ENCODE measurements at regions not wholly inside any gene's neighbourhood (a gene's known extent, or its start where the extent isn't known, plus 50 kb on each side); places are given as distances from the start of the nearest gene placed in this dataset.

GRCh38 chr20:12623870-12624269, 384.9 kb upstream of the SPTLC3 start:
- in situ Hi-C loops (cut with HindIII; ENCODE audit: low sequenced_read_pairs): no loop called here
- no peak overlapping the region for H3K4me3 ChIP-seq (ENCODE audit: low read depth, low read length)
- TF ChIP-seq, protein P1, sequence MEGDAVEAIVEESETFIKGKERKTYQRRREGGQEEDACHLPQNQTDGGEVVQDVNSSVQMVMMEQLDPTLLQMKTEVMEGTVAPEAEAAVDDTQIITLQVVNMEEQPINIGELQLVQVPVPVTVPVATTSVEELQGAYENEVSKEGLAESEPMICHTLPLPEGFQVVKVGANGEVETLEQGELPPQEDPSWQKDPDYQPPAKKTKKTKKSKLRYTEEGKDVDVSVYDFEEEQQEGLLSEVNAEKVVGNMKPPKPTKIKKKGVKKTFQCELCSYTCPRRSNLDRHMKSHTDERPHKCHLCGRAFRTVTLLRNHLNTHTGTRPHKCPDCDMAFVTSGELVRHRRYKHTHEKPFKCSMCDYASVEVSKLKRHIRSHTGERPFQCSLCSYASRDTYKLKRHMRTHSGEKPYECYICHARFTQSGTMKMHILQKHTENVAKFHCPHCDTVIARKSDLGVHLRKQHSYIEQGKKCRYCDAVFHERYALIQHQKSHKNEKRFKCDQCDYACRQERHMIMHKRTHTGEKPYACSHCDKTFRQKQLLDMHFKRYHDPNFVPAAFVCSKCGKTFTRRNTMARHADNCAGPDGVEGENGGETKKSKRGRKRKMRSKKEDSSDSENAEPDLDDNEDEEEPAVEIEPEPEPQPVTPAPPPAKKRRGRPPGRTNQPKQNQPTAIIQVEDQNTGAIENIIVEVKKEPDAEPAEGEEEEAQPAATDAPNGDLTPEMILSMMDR (IDR thresholded peaks at IDR 0.05; ENCODE audit: low read depth, low read length): no peak
- no peak for DNase-seq (ENCODE audit: low read depth, low spot score)

DNA sequence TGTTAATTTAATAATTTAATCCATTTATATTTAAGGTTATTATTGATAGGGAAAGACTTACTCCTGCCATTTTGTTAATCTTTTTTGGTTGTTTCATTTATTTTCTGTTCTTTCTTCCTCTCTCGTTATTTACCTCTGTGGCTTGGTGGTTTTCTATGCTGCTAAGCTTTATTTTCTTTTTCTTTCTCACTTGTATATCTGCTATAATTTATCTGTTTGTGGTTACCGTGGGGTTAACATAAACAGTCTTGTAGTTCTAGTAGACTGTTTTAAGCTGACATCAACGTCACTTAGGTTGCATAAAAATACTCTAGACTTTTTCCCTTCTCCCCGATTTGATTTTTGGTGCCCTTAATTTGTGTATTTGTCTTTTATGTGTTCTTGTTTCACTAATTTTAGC, 381.3 kb upstream of the SPTLC3 start:
- TF ChIP-seq, protein P1 (IDR thresholded peaks at IDR 0.05; ENCODE audit: low read depth, low read length): no peak
- no peak for DNase-seq (ENCODE audit: low read depth, low spot score)
- no peak overlapping the region for H3K4me3 ChIP-seq (ENCODE audit: low read depth, low read length)
- in situ Hi-C loops (cut with HindIII; ENCODE audit: low sequenced_read_pairs): no loop called here

- TF ChIP-seq, protein P1 (IDR thresholded peaks at IDR 0.05; ENCODE audit: low read depth, low read length): no peak
- in situ Hi-C loops (cut with HindIII; ENCODE audit: low sequenced_read_pairs): no loop called here
- DNase-seq (ENCODE audit: low read depth, low spot score): no peak
- no peak overlapping the region for H3K4me3 ChIP-seq (ENCODE audit: low read depth, low read length)
Measured at GRCh38 chr20:12638633-12639312, 370.0 kb upstream of the SPTLC3 start.

DNA sequence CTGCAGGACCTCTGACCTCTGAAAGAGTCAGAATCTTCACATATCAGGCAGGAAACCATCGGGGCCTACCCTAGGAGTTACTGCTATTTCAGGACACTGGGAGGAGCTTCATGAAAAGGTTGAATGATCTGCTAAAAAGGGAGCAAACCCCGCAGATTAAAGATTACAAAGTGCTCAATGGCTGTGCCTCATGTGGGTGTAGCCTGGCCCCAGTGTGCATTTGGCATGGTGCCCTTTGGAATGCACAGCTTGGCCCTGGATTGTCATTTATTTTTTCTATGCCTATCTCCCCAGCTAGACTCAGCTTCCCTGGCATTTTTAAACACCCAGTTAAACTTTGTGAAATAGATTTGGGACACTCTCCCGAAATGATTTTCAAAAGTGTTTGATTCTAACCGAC, 368.5 kb upstream of the SPTLC3 start:
- TF ChIP-seq, protein P1 (IDR thresholded peaks at IDR 0.05; ENCODE audit: low read depth, low read length): no peak
- no peak overlapping the region for H3K4me3 ChIP-seq (ENCODE audit: low read depth, low read length)
- in situ Hi-C loops (cut with HindIII; ENCODE audit: low sequenced_read_pairs): no loop called here
- no peak for DNase-seq (ENCODE audit: low read depth, low spot score)

DNA sequence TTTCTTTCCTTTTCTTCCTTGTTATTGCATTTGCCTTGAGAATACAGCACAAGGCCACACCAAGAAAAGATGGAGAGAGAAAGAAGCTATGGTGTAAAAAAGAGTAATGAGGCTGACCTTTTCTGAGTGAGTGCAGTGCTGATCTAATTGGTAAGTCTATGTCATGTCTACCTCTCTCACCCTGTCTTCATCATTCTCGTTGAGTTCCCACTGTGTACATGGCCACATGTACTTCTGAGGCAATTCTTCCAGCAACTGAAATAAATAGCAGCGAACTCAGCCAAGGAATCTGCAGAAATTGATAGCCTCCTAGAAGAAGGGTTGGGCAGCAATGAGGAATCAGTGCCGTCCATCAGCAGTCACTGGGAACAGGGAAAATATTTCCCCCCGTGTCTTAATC, 367.2 kb upstream of the SPTLC3 start:
- DNase-seq (ENCODE audit: low read depth, low spot score): no peak
- in situ Hi-C loops (cut with HindIII; ENCODE audit: low sequenced_read_pairs): no loop called here
- TF ChIP-seq, protein P1 (IDR thresholded peaks at IDR 0.05; ENCODE audit: low read depth, low read length): no peak
- H3K4me3 ChIP-seq (ENCODE audit: low read depth, low read length): no peak overlapping the region

GRCh38 chr20:12644461-12644860, 364.3 kb upstream of the SPTLC3 start:
- no peak for DNase-seq (ENCODE audit: low read depth, low spot score)
- in situ Hi-C loops (cut with HindIII; ENCODE audit: low sequenced_read_pairs): no loop called here
- H3K4me3 ChIP-seq (ENCODE audit: low read depth, low read length): no peak overlapping the region
- TF ChIP-seq, protein P1 (IDR thresholded peaks at IDR 0.05; ENCODE audit: low read depth, low read length): no peak
